HG02870 (cell line): ENCODE measurements at regions not wholly inside any gene's neighbourhood (a gene's known extent, or its start where the extent isn't known, plus 50 kb on each side); places are given as distances from the start of the nearest gene placed in this dataset.
A peak's percentile ranks its signal among the peaks of the same experiment; 100 is the strongest.
"Not testable (repeated sequence)": the region's sequence is repeated elsewhere in the genome, so short reads cannot be mapped to it uniquely, and the experiment has no call there.

Experiments
- ATAC-seq: cut with Tn5 transposase; IDR thresholded peaks from one replicate; pipeline ENCODE4 v1.9.1; 2021; ENCODE audit warnings: mild to moderate bottlenecking, moderate library complexity; ENCODE audit not compliant: unreplicated experiment

- ATAC-seq, result no peak
Observed at GRCh38 chr4:163077680-163078079, 89.0 kb downstream of the NAF1 start.

DNA sequence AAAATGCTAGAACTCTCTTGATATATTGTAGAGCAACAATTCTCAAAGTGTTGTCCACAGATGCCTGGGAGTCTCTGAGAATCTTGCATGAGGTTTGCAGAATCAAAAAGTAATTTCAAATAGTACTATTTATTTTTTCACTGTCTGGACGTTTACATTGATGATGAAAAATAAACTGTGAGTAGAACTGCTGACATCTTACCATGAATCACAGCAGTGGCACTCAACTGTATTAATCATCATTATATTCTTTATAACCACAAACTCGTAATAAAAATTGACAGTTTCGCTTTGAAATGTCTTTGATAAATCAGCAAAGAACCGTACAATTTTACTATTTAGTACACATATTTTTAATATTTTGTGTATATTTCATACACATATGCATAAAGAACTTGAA is 94.5 kb downstream of the NAF1 start:
- ATAC-seq, result no peak

DNA sequence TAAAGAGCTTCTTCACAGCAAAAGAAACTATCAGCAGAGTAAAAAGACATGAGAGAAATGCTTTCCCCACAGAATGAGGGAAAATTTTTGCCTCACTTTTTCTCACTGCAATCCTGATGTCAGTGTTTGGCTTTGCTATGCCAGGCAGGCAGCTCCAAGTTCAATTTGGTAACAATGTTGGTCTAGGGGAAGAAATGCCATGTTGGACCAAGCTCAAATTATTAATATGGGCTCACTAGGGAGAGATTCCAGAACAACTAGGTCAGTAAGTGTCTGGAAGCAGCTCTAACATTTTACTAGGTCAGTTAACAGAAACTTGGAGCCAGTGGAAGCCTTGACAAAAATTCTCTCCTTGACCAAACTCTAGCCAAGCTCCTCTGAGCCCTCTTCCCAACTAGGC is 95.4 kb downstream of the NAF1 start:
- no peak for ATAC-seq

GRCh38 chr4:163070023-163070422 is 96.7 kb downstream of the NAF1 start:
- ATAC-seq, result no peak

DNA sequence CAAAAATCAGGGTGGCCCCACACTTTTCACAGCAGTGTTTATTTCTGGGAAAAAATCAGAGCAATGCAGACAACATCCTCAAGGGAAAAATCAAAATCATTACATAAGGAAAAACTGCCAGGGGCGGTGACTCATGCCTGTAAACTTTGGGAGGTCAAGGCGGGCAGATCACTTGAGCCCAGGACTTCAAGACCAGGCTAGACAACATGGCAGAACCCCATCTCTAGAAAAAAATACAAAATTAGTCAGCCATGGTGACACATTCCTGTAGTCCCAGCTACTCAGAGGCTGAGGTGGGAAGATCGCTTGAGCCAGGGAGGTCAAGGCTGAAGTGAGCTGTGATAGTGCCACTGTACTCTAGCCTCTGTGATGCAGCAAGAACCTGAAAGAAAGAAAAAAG is 102.8 kb downstream of the NAF1 start:
- no peak for ATAC-seq

DNA sequence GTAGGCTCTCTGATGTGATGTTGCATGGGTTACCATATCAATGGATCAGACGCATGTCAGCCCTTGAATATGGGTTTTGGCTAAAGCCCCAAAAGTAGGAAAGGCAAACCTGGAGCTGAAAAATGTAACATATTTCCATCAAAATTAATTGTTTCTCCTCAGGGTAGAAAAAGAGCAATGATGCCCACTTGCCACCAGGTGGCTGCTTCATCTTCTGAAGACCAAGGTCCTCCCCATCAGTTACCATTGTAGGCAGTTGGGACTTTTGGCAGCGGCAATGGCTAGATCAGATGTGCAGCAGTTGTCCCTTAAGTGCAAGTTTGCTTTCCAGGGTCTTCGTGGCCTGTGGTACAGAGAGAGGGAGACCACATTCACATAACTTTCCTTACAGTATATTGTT is 118.2 kb downstream of the NAF1 start:
- ATAC-seq, result peak; percentile 77

DNA sequence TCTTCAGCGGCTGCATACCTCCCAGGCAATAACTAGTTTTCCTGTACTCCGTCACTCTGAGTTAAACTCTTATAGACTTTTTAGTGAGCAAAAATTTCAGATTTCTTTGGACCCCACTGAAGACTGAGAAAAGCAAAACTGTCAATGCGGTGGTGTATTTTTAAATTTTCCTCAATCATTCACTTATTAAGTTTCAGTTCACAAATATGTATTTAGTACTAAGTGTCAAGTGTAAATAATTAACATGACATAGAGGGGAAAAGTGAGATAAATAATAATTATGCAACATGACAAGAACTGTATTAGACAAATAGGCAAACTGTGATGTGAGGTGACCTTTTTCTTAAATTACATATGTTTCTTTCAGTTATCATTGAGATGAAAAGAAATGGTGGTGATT is 124.4 kb downstream of the NAF1 start:
- ATAC-seq, result no peak

GRCh38 chr4:163017135-163017534 is 149.6 kb downstream of the NAF1 start:
- no peak for ATAC-seq

GRCh38 chr4:163012816-163013215 is 153.9 kb downstream of the NAF1 start:
- ATAC-seq, result no peak

DNA sequence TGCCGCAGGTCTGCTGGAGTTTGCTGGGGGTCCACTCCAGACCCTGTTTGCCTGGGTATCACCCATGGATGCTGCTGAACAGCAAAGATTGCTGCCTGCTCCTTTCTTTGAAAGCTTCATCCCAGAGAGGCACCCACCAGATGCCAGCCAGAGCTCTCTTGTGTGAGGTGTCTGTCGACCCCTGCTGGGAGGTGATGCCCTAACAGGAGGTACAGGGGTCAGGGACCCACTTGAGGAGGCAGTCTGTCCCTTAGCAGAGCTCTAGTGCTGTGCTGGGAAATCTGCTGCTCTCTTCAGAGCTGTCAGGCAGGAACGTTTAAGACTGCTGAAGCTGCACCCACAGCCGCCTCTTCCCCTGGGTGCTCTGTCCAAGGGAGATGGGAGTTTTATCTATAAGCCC is 162.7 kb downstream of the NAF1 start:
- ATAC-seq, result no peak

DNA sequence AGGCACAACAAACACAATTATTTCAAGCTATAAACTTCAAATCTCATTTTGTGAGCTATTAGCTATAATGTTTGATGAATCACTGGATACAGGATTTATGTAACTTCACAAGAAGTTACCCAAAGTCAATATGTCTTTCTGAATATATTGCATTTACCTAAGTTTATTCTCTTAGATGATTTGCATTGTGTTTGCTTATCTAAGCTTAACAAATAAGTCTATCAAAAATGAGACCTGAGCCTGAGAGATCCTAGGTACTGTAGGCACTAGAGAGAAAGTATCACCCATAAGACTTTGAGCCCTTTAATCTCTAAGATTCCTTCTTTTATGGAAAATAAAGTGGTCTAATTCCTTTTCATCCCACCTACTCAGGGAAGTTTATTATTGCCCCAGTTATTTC is 178.2 kb downstream of the NAF1 start:
- ATAC-seq, result no peak

GRCh38 chr4:162985131-162985530 is 181.6 kb downstream of the NAF1 start:
- no peak for ATAC-seq

DNA sequence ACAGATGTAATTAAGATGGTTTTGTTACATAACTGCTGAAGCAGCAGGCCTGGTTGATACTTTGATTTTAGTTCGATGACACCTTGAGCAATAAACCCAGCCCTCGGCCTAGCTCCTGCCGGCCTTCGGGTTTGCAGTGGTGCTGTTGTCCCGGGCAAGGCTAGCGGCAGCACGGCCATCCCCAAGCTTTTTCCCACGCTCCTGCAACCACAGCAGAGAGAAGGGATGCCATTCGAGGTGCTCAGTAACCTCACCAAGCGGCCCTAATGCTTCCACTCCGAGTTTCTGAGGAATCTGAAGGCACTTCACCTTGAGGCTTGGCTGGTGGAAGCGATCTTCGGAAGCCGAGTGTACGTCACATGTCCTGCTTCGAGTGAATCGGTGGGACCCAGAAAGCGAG is 182.1 kb downstream of the NAF1 start:
- ATAC-seq, result no peak

- ATAC-seq, result no peak
Observed at GRCh38 chr4:162981823-162982222, 184.9 kb downstream of the NAF1 start.

DNA sequence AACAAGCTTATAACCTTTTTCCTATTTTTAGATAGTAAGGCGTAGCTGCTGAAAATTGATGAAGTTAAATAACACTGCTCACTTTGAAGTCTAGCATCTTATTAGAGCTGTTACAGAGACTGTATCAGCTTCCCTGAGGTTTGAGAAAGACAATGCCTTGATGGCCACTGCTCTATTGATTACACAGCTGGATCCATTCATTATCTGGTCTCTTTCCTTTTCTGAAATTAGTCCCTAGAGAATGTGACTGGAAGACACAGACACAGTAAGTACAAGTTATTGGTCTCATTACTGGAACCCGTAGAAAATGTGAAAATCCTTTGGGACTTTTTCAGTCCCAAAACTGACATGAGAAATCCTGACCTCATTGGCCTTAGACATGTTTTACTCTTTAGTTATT is 188.3 kb downstream of the NAF1 start:
- ATAC-seq, result no peak

DNA sequence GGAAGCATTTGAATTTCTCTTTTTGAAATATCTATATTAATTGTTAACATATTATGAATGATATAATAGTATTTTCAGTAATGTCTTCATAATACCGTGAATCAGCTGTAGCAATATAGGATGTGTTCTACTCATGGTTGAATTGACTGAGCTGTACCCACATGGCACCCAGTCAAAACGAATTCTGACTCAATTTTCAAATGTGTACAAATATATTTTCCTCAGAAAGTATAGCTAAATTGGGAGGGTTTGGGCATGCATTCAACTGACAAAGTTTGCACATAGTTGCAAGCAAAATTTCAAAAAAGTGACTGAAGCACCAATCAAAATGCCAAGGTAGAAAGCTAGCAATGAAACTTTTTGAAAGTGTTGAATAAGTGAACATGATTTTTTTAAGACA is 188.9 kb downstream of the NAF1 start:
- ATAC-seq, result no peak

GRCh38 chr4:162972661-162973330 is 193.9 kb downstream of the NAF1 start:
- ATAC-seq, result no peak

GRCh38 chr4:162969194-162969593 is 197.5 kb downstream of the NAF1 start:
- no peak for ATAC-seq

GRCh38 chr4:162965978-162966377 is 200.7 kb downstream of the NAF1 start:
- not testable (repeated sequence) for ATAC-seq

GRCh38 chr4:162959046-162959445 is 207.6 kb downstream of the NAF1 start:
- ATAC-seq, result peak; percentile 54

GRCh38 chr4:162957521-162958143 is 209.1 kb downstream of the NAF1 start:
- ATAC-seq, result no peak

DNA sequence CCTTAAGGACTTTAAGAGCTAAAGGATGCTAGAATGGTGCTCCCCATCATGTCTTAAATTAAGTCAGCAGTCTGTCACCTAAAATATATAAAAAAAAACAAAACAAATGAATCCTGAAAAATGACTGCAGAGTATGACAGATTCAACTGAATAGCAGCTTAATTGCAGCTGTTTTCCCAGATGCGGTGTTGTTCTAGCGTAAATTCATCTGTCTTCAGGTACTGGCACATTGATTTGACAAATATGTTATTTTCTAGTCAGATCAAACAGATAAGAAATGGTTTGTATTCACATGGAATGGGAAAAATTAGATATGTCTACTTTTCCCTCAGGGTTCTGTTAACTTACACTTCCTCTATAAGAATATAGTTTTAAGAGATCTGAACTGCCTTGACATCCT is 211.7 kb downstream of the NAF1 start:
- no peak for ATAC-seq

- no peak for ATAC-seq
Observed at GRCh38 chr4:162952232-162952631, 214.5 kb downstream of the NAF1 start.
